Spleen (tissue), 11 donors: ENCODE measurements at regions not wholly inside any gene's neighbourhood (a gene's known extent, or its start where the extent isn't known, plus 50 kb on each side); places are given as distances from the start of the nearest gene placed in this dataset.

Experiments used
- DNase-seq: peaks from one replicate; pipeline ENCODE4 v3.0.0-alpha.2; 2020
- H3K27ac ChIP-seq, 8 donors: fragments of 200-600 bp; sonication (generic) in 7 of 8; 1 replicate in 4 of 8; 2 replicates in 4 of 8; pipeline versions ENCODE4 v1.5.0 to v1.8.0; 2016 to 2021; ENCODE audit warnings: inconsistent platforms in 4 of 8, mild to moderate bottlenecking in 4 of 8, moderate library complexity in 1 of 8
- H3K27me3 ChIP-seq, 7 donors: fragments of 200-600 bp; sonication (generic) in 6 of 7; replicated peaks in 1 of 7; 1 replicate in 4 of 7; 2 replicates in 3 of 7; pipeline versions ENCODE4 v1.5.0 to v1.8.0; 2016 to 2021; ENCODE audit warnings: inconsistent platforms in 3 of 7, mild to moderate bottlenecking in 1 of 7
- H3K36me3 ChIP-seq, 6 donors: fragments of 200-600 bp; sonication (generic) in 5 of 6; 1 replicate in 4 of 6; 2 replicates in 2 of 6; pipeline versions ENCODE4 v1.5.0 to v1.8.0; 2016 to 2021; ENCODE audit warnings: inconsistent platforms in 2 of 6
- H3K4me1 ChIP-seq, 6 donors: fragments of 200-600 bp; sonication (generic) in 5 of 6; 1 replicate in 3 of 6; 2 replicates in 3 of 6; pipeline versions ENCODE4 v1.5.0 to v1.8.0; 2016 to 2021; ENCODE audit warnings: inconsistent platforms in 3 of 6
- H3K4me3 ChIP-seq, 8 donors: fragments of 200-600 bp; sonication (generic) in 7 of 8; 1 replicate in 4 of 8; 2 replicates in 4 of 8; pipeline versions ENCODE4 v1.5.0 to v1.8.0; 2016 to 2021; ENCODE audit warnings: inconsistent platforms in 4 of 8, mild to moderate bottlenecking in 4 of 8, moderate library complexity in 2 of 8
- H3K9me3 ChIP-seq, 8 donors: fragments of 200-600 bp; sonication (generic) in 7 of 8; 1 replicate in 4 of 8; 2 replicates in 4 of 8; pipeline versions ENCODE4 v1.5.0 to v1.8.0; 2016 to 2021; ENCODE audit warnings: inconsistent platforms in 4 of 8
- CTCF ChIP-seq, 11 experiments: fragments of 200-600 bp in 7 of 11; fragments of 450-650 bp in 4 of 11; sonication (generic) in 4 of 11; IDR thresholded peaks in 8 of 11; conservative IDR thresholded peaks in 3 of 11; 1 replicate in 7 of 11; 2 replicates in 4 of 11; pipeline versions ENCODE4 v1.4.0 to v1.8.0; 2016 to 2021; ENCODE audit warnings: antibody characterized with exemption in 11 of 11, inconsistent platforms in 4 of 11, mild to moderate bottlenecking in 1 of 11
- POLR2A ChIP-seq, 3 donors: fragments of 450-650 bp; IDR thresholded peaks; one replicate each; pipeline ENCODE4 v1.5.1; 2017; ENCODE audit warnings: antibody characterized with exemption in 3 of 3, mild to moderate bottlenecking in 1 of 3
- POLR2AphosphoS5 ChIP-seq, 3 donors: sonication (generic); formaldehyde crosslinking; IDR thresholded peaks; one replicate each; pipeline ENCODE4 v1.5.1; 2017; ENCODE audit warnings: antibody characterized with exemption in 3 of 3
- WGBS, 5 donors: extraction: QIAGEN DNeasy Blood & Tissue Kit in 3 of 5; methylation state at CpG; one replicate each; pipeline versions ENCODE4 v1.1.5 to v1.1.7; 2013 to 2018; 5-methylcytosine and 5-hydroxymethylcytosine counted together
- intact Hi-C: fragments of 100-400 bp; cut with DNase I; formaldehyde crosslinking; loops from one replicate; pipeline ENCODE4 v1.15.0; 2023; ENCODE audit warnings: low total_unique reads
- donor health status: healthy with polysubstance abuse.
- donor health status: DM: no; HTN: no; CAD: no; lungs with moderate emphysema.
- donor health status: DM: no; HTN: no; CAD: no.
- donor health status: Bipolar disorder and iron deficiency.
- donor health status: healthy.
- donor health status: DM: no; HTN: no; CAD: no.
- donor health status: DM: yes; HTN: yes; CAD: no.

DNA sequence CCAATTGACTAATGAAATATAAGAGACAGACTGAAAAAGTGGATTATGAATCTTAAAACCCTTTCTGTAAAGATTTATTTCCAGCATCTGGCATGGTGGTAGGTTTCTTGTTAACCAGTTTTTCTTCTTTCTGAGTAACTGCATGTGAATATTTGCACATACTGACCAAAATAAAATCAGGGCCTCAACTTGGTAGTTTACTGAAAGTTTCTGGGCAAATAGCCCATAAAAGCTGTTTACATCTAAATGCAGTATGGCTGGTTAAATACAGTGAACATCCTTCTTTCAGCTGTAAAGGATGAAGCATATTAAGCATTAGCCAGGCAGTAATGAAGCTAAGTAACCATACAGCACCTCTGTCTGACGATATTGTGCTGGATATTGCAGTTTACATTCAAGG lies 83.6 kb upstream of the EYS start:
- TF ChIP-seq CTCF (IDR thresholded peaks at IDR 0.05 in 8 of 11, conservative IDR thresholded peaks at IDR 0.05 in 3 of 11) (no peak), POLR2A (IDR thresholded peaks at IDR 0.05) (no peak), POLR2AphosphoS5 (IDR thresholded peaks at IDR 0.05) (no peak)
- intact Hi-C loops = no loop called here
- Histone ChIP-seq H3K9me3 (peaks cover 0 to 34% (median 16%) of the 10 kb centered on the region in 8 donors), H3K4me3 (no peak overlapping the region), H3K27ac (no peak overlapping the region), H3K4me1 (no peaks in the 10 kb centered on the region), H3K36me3 (no peaks in the 10 kb centered on the region), H3K27me3 (no peaks in the 10 kb centered on the region)
- no peak for DNase-seq
- 58 to 78% (median 71%) methylated on average over 1 of the region's 1 CpG for WGBS, 5 donors

- Histone ChIP-seq H3K36me3 (no peaks in the 10 kb centered on the region), H3K4me3 (no peak overlapping the region), H3K27ac (no peak overlapping the region), H3K4me1 (no peaks in the 10 kb centered on the region), H3K9me3 (peaks cover 0 to 34% (median 15%) of the 10 kb centered on the region in 8 donors), H3K27me3 (no peaks in the 10 kb centered on the region)
- no peak for TF ChIP-seq POLR2AphosphoS5 (IDR thresholded peaks at IDR 0.05)
- TF ChIP-seq CTCF (IDR thresholded peaks at IDR 0.05 in 8 of 11, conservative IDR thresholded peaks at IDR 0.05 in 3 of 11) = no peak
- TF ChIP-seq POLR2A (IDR thresholded peaks at IDR 0.05) = no peak
- WGBS, 5 donors = 96 to 99% (median 96%) methylated on average over 33 to 34 of the region's 34 CpGs
- intact Hi-C loops = no loop called here
- no peak for DNase-seq
Measured at GRCh38 chr6:65787787-65788186, 80.8 kb upstream of the EYS start.

GRCh38 chr6:65786815-65787214 lies 79.8 kb upstream of the EYS start:
- 89 to 99% (median 93%) methylated on average over 8 of the region's 8 CpGs for WGBS, 5 donors
- TF ChIP-seq POLR2A (IDR thresholded peaks at IDR 0.05) = no peak
- no peak for TF ChIP-seq POLR2AphosphoS5 (IDR thresholded peaks at IDR 0.05)
- no peak for TF ChIP-seq CTCF (IDR thresholded peaks at IDR 0.05 in 8 of 11, conservative IDR thresholded peaks at IDR 0.05 in 3 of 11)
- intact Hi-C loops = no loop called here
- H3K27me3 ChIP-seq = no peaks in the 10 kb centered on the region
- H3K27ac ChIP-seq = no peak overlapping the region
- H3K9me3 ChIP-seq = peaks cover 0 to 32% (median 15%) of the 10 kb centered on the region in 8 donors
- no peaks in the 10 kb centered on the region for H3K4me1 ChIP-seq
- H3K36me3 ChIP-seq = no peaks in the 10 kb centered on the region
- DNase-seq = no peak
- H3K4me3 ChIP-seq = no peak overlapping the region

GRCh38 chr6:65780691-65781090 lies 73.7 kb upstream of the EYS start:
- no peaks in the 10 kb centered on the region for H3K36me3 ChIP-seq
- intact Hi-C loops = no loop called here
- peaks cover 0 to 16% (median 2%) of the 10 kb centered on the region in 8 donors for H3K9me3 ChIP-seq
- TF ChIP-seq POLR2A (IDR thresholded peaks at IDR 0.05) = no peak
- no peak for TF ChIP-seq CTCF (IDR thresholded peaks at IDR 0.05 in 8 of 11, conservative IDR thresholded peaks at IDR 0.05 in 3 of 11)
- TF ChIP-seq POLR2AphosphoS5 (IDR thresholded peaks at IDR 0.05) = no peak
- H3K4me1 ChIP-seq = no peaks in the 10 kb centered on the region
- 87 to 93% (median 90%) methylated on average over 4 of the region's 4 CpGs for WGBS, 5 donors
- no peak for DNase-seq
- H3K4me3 ChIP-seq = no peak overlapping the region
- no peak overlapping the region for H3K27ac ChIP-seq
- H3K27me3 ChIP-seq = no peaks in the 10 kb centered on the region
